LoVo (cell line): ENCODE measurements at regions not wholly inside any gene's neighbourhood (a gene's known extent, or its start where the extent isn't known, plus 50 kb on each side); places are given as distances from the start of the nearest gene placed in this dataset.

Experiments used
- DNase-seq: peaks from one replicate; pipeline ENCODE4 v3.0.0-alpha.2; 2016; ENCODE audit warnings: low spot score

DNA sequence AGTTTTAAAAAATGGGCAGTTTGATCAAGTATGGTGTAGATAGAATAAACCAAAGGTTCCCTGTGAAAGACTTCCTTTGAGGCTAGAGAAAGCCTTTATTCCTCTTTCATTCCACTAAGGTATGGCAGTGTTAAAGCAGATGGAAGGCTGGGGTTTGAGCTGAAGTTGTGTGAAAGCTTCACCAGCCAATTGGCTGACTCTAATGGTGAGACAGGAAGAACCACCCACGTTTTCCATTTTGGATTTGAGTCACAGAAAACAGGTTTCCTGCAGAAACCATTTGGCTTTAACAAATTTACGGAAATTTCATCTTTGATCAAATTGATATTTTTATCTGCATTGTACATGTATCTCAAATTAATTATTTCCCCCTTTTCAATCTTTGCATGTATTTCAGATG, 455.0 kb downstream of the PCNX1 start:
- DNase-seq: no peak

- no peak for DNase-seq
Observed at GRCh38 chr14:71362920-71363584, 455.8 kb downstream of the PCNX1 start.

DNA sequence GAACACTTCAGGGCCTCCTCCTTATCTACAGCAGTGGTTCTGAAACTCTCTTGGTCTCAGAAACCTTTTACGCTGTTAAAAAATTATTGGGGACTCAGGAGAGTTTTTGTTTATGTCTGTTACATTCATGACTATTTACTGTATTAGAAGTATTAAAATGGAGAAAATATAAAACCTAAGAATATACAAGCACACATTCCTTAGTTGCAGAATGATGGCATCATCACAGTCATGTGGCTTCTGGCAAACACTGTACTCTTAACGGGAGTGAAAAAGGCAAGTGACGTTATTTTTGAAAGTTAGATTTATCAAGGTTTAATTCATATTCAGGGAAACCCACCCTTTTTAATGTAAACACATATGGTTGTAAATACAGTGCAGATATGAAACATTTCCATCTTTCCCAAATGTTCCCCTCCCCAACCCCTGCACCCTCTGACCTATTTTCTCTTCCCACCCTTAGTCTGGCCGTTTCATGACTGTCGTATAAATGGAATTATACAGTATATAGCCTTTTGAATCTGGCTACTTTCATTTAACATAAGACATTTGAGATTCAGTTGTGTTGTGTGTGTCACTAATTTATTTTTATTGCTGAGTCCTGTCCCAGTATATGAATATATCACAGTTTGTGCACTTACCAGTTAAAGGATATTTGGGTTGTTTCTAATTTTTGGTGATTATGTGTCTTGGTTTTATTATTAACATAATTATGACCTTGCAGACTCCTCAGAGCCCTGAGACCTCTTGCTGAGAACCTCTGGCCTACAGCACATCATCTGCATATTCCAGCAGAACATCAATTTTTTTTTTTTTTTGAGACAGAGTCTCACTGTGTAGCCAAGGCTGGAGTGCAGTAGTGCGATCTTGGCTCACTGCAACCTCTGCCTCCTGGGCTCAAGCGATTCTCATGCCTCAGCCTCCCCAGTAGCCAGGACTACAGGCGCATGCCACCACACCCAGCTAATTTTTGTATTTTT, 457.0 kb downstream of the PCNX1 start:
- DNase-seq: no peak

- no peak for DNase-seq
Observed at GRCh38 chr14:71365361-71365760, 458.1 kb downstream of the PCNX1 start.

GRCh38 chr14:71366861-71367260, 459.6 kb downstream of the PCNX1 start:
- DNase-seq: no peak

GRCh38 chr14:71371711-71372396, 464.6 kb downstream of the PCNX1 start:
- DNase-seq: peak; percentile 8

GRCh38 chr14:71372411-71372838, 465.2 kb downstream of the PCNX1 start:
- no peak for DNase-seq

DNA sequence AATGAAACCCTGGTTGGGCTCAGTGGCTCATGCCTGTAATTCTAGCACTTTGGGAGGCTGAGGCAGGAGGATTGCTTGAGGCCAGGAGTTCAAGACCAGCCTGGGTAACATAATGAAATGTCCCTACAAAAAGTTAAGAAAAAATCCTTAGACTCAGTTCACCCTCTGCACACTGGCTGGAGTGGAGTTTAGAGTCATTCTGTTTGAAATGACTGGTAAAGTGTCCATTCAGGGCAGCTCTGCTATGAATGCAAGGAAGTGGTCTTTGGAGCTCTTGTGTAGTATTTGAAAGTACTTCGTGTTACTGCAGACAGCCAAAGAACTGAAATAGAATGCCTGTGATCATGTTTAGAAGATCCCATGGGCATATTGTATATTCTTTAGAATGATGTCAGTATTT, 466.5 kb downstream of the PCNX1 start:
- no peak for DNase-seq

DNA sequence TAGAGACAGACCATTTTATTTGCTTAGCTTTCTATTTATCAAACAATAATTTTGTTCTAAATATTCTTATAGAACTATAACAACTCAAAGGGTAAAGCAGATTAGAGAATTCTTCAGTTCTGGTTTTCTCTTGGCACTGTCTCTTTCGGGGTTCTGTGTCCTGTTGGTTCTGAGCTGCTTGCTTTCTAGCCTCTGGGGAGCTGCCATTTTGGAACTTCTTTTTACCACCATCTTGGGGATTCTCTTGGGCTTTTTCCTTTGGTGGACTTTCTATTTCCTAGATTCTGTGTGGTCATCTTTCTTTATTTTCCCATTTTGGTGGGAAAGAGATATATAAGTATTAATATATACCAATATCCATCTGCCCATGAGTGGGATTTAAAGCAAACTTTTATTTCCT, 467.7 kb downstream of the PCNX1 start:
- no peak for DNase-seq

DNA sequence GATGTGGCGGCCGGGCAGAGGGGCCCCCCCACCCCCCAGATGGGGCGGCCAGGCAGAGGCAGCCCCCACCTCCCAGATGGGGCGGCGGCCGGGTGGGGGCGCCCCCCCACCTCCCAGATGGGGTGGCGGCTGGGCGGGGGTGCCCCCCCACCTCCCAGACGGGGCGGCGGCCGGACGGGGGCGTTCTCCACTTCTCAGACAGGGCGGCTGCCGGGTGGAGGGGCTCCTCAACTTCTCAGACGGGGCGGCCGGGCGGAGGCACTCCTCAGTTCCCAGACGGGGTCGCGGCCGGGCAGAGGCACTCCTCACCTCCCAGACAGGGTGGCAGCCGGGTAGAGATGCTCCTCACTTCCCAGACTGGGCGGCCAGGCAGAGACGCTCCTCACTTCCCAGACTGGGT, 469.8 kb downstream of the PCNX1 start:
- DNase-seq: no peak

- no peak for DNase-seq
Observed at GRCh38 chr14:71380271-71380670, 473.0 kb downstream of the PCNX1 start.

DNA sequence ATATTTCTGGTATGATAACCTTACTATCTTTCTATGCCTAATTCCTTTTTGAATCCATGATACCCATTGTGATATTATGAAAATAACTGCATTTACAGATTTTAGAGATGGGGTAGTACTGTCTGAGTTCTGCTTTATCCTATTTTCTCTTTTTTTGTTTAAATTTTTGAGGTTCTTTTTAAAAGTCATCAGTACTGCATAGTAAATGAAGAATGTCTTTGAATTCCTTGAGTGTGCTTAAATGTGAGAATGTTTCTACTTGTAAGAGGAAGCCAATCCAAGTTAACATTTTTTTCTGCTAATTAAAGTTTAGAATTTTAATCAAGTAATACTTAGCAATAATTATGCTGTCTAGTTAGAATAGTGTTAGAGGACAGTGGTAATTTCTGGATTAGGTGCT, 474.6 kb downstream of the PCNX1 start:
- no peak for DNase-seq

DNA sequence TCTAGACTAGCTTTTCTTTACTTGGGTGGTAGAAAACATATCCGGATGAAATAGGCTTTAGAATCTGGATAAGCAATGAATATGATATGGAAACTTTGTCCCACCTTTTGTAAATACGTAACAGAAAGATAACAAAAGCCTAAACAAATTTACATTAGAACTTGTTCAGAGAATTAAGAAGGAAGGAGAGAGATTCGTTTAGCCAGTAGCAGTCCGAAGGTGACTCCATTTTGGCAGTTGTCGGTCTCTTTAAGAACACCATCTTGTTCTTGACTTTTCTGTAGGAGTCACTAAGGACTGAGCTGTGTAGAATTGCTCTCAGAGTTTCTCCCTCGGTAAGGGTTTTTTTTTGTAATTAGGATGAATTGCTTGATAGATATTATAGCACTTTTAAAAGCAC, 475.1 kb downstream of the PCNX1 start:
- DNase-seq: no peak

GRCh38 chr14:71383510-71383909, 476.3 kb downstream of the PCNX1 start:
- no peak for DNase-seq

DNA sequence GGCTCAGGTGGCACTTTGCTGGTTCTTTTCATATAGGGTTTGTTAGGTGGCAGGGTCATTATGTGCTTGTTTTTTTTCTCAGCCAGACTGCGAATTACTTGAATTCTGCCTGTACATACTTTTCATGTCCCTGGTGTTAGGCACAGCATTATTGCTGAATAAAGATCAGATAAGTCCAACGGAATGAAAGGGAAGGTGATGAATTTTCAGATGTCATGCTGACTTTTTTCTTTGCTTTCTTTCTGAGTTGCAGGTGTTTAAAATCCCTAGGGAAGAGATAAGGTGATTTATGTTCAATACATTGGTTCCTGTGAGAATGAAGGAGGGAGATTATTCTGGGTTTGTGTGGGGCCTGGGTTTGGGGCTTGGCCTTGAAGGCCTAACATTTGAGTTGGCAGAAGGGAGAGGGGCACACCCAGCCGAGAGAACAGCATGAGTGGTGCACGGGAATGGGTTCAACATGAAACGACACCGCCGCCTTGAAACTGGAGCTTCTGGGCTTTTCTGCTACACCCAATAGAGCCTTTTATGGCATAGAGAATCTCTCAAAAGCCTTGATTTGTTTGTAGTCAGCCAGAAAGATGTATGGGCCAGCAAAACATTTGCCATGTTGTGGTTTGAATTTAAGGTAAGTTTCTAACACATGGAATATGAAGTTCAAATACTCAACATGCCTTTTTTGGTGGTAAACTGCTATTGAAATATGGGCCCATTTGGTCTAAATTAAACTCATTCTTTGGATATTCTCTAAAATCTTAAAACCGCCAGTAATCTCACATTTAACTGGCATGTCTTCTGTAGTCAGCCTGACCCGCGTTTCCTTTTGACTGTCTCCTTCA, 477.0 kb downstream of the PCNX1 start:
- no peak for DNase-seq

GRCh38 chr14:71387753-71388152, 480.5 kb downstream of the PCNX1 start:
- no peak for DNase-seq

DNA sequence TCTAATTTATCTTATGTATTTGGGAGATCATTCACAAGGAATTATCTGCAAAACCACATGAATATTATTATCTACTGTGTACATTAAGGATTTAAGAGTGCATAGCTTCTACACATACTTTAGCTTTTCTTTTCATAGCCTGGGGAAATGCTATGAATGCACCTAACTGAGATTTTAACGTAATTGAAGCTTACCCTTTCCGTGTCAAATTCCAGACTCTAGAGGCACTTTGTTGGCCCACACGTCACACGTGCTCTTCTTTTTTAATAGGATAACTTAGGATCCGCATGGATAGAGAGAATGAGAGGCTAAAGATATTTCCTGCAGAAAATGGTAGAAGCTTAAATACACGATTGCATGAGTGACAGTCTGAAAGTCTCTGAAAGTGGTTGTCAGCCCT, 481.1 kb downstream of the PCNX1 start:
- no peak for DNase-seq

- DNase-seq: no peak
Observed at GRCh38 chr14:71388862-71389261, 481.6 kb downstream of the PCNX1 start.

DNA sequence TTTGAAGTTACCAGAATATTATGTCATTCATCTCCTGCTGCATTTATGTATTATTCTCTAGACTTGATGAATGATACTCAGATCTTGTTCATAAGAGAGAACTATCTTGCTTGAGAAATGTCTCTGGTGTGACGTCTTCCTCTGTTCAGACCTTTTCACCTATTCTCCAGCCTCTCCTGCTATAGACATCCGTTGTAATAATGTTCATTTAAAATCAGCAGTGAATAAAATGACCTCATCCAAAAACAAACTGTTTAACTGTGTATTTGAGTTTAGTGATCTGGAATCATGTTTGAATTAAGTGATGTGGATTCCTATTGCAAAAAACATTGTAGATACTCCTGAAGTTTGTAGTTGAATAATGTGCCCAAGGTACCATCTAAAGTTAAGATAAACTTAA, 487.1 kb downstream of the PCNX1 start:
- no peak for DNase-seq

DNA sequence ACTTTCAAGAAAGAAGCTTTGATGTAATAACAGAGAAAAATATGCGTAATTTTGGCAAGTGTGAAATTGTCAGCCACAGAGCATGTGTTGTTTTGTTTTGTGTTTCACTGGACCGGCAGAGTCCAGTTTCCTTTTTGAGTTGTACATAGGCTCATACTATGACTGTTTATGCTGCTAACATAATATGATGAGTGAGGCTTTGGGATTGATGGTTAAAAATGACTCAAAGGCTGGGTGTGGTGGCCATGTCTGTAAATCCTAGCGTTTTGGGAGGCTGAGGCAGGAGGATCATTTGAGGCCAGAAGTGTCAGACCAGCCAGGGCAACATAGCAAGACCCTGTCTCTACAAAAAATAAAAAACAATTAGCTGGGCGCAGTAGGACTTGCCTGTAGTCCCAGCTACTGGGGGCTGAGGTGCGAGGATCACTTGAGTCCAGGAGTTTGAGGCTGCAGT, 487.9 kb downstream of the PCNX1 start:
- DNase-seq: no peak

DNA sequence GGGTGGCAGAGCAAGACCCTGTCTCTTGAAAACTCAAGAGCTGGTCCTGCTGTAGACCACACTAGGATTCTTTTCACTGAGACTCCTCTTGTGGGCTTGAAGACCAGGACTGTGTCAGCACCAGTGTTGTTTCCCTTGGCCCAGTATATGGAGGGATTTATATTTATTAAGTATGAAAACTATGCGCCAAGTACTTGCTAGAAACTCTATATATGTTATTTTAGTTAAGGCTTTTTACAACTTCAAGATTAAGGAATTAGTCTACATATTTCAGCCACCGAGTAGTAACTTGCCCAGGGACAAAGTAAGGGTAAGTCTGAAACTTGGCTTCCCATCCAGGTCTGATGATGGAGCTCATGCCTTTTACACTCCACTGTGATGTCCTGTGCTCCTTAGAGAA, 488.4 kb downstream of the PCNX1 start:
- no peak for DNase-seq
